GM12892 (cell line): ENCODE measurements at regions not wholly inside any gene's neighbourhood (a gene's known extent, or its start where the extent isn't known, plus 50 kb on each side); places are given as distances from the start of the nearest gene placed in this dataset.

Experiments used
- POLR2A ChIP-seq: IDR thresholded peaks from 2 replicates; pipeline ENCODE4 v1.6.1; 2011; ENCODE audit warnings: low read depth, low read length, control low read depth
- POLR2AphosphoS5 ChIP-seq: IDR thresholded peaks from 2 replicates; pipeline ENCODE4 v1.6.1; 2011; ENCODE audit warnings: low read depth, low read length, control low read depth
- TAF1 ChIP-seq: IDR thresholded peaks from 2 replicates; pipeline ENCODE4 v1.6.1; 2011; ENCODE audit warnings: low read depth, mild to moderate bottlenecking, control low read depth, low read length, borderline replicate concordance

- TF ChIP-seq POLR2A (no peak), TAF1 (no peak), POLR2AphosphoS5 (no peak)
Observed at GRCh38 chr13:107770541-107770940, 444.8 kb downstream of the LIG4 start.
